Kidney tubule cell (primary cell): ENCODE measurements at regions not wholly inside any gene's neighbourhood (a gene's known extent, or its start where the extent isn't known, plus 50 kb on each side); places are given as distances from the start of the nearest gene placed in this dataset.

Experiments
- DNase-seq: peaks from one replicate; pipeline ENCODE4 v3.0.0-alpha.2; 2018; ENCODE audit warnings: low spot score

GRCh38 chr10:88207121-88207546 lies 343.7 kb downstream of the PTEN start:
- no peak for DNase-seq

- no peak for DNase-seq
Observed at GRCh38 chr10:88209231-88209630, 345.8 kb downstream of the PTEN start.

GRCh38 chr10:88209837-88210561 lies 346.6 kb downstream of the PTEN start:
- peak; percentile 35 for DNase-seq

GRCh38 chr10:88211230-88211629 lies 347.8 kb downstream of the PTEN start:
- no peak for DNase-seq

GRCh38 chr10:88212069-88212468 lies 348.6 kb downstream of the PTEN start:
- no peak for DNase-seq

- no peak for DNase-seq
Observed at GRCh38 chr10:88213065-88213605, 349.7 kb downstream of the PTEN start.

GRCh38 chr10:88216976-88217375 lies 353.6 kb downstream of the PTEN start:
- DNase-seq = no peak

- no peak for DNase-seq
Observed at GRCh38 chr10:88218362-88218761, 354.9 kb downstream of the PTEN start.

- DNase-seq = no peak
Observed at GRCh38 chr10:88219753-88220152, 356.3 kb downstream of the PTEN start.

GRCh38 chr10:88221010-88221973 lies 357.9 kb downstream of the PTEN start:
- no peak for DNase-seq

- DNase-seq = no peak
Observed at GRCh38 chr10:88222881-88223280, 359.5 kb downstream of the PTEN start.
